SK-N-SH (cell line): ENCODE measurements at regions not wholly inside any gene's neighbourhood (a gene's known extent, or its start where the extent isn't known, plus 50 kb on each side); places are given as distances from the start of the nearest gene placed in this dataset.

Source experiments
- CTCF ChIP-seq: fragments of 200-600 bp; sonication (generic); IDR thresholded peaks from 2 replicates; pipeline ENCODE4 v1.6.1; 2017; ENCODE audit warnings: antibody characterized with exemption, mild to moderate bottlenecking, moderate library complexity
- EZH2phosphoT487 ChIP-seq: fragments of 200-600 bp; sonication (generic); IDR thresholded peaks from 2 replicates; pipeline ENCODE4 v1.6.1; 2017; ENCODE audit warnings: low read depth, mixed run types, mild to moderate bottlenecking, antibody characterized with exemption, moderate library complexity, borderline replicate concordance
- JUND ChIP-seq: IDR thresholded peaks from 2 replicates; pipeline ENCODE4 v1.4.0; 2012
- MAX ChIP-seq: IDR thresholded peaks from 2 replicates; pipeline ENCODE4 v1.4.0; 2012; ENCODE audit warnings: low read depth
- POLR2AphosphoS5 ChIP-seq: IDR thresholded peaks from 2 replicates; pipeline ENCODE4 v1.6.1; 2012; ENCODE audit warnings: low read depth, low read length
- RAD21 ChIP-seq: IDR thresholded peaks from 2 replicates; pipeline ENCODE4 v1.6.1; 2012; ENCODE audit warnings: mild to moderate bottlenecking, low read length
- REST ChIP-seq: IDR thresholded peaks from 2 replicates; pipeline ENCODE4 v1.6.1; 2012; ENCODE audit warnings: mild to moderate bottlenecking, low read depth, low read length, moderate library complexity
- RFX5 ChIP-seq: IDR thresholded peaks from 2 replicates; pipeline ENCODE4 v1.6.1; 2012; ENCODE audit warnings: mild to moderate bottlenecking, improper control_type of control experiment, low read length
- SIN3A ChIP-seq: IDR thresholded peaks from 2 replicates; pipeline ENCODE4 v1.6.1; 2012; ENCODE audit warnings: low read depth, mild to moderate bottlenecking, low read length, moderate library complexity, borderline replicate concordance
- TAF1 ChIP-seq: IDR thresholded peaks from 2 replicates; pipeline ENCODE4 v1.6.1; 2012; ENCODE audit warnings: low read depth, mild to moderate bottlenecking, low read length, moderate library complexity, borderline replicate concordance
- YY1 ChIP-seq: IDR thresholded peaks from 2 replicates; pipeline ENCODE4 v1.4.0; 2012; ENCODE audit warnings: low read depth, mild to moderate bottlenecking
- ZBTB33 ChIP-seq: IDR thresholded peaks from 2 replicates; pipeline ENCODE4 v1.4.0; 2012; ENCODE audit warnings: low read depth, borderline replicate concordance

- no peak for TF ChIP-seq RAD21
- TF ChIP-seq CTCF = no peak
- TF ChIP-seq YY1 = no peak
- TF ChIP-seq TAF1 = no peak
- no peak for TF ChIP-seq EZH2phosphoT487
- no peak for TF ChIP-seq REST
- TF ChIP-seq JUND = no peak
- no peak for TF ChIP-seq SIN3A
- TF ChIP-seq POLR2AphosphoS5 = no peak
- no peak for TF ChIP-seq MAX
- TF ChIP-seq ZBTB33 = no peak
- no peak for TF ChIP-seq RFX5
These were observed 182.1 kb downstream of the RHOU start for GRCh38 chr1:228917342-228917741.
